ENCODE measurements at regions not wholly inside any gene's neighbourhood (a gene's known extent, or its start where the extent isn't known, plus 50 kb on each side); places are given as distances from the start of the nearest gene placed in this dataset.

DNA sequence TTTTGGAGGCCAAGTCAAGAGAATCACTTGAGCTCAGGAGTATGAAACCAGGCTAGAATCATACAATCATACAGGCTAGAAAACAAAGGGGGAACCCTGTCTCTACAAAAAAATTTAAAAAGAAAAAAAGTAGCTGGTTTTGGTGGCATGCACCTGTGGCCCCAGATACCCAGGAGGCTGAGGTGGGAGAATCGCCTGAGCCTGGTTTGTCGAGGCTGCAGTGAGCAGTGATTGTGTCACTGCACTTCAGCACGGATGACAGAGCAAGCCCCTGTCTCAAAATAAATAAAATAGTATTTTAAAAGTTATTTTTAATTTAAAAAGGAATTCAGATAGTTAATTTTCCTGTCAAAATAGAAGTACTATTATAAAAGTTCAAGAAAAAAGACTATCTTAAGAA is 369.1 kb upstream of the SLITRK5 start:
- Histone ChIP-seq H3K9me3 (ENCODE audit: low read length) (no peaks in the 10 kb centered on the region), H3K4me3 (ENCODE audit: low read depth, low read length, poor library complexity, severe bottlenecking) (no peak overlapping the region), H3K4me1 (ENCODE audit: insufficient read depth, low read length, poor library complexity, severe bottlenecking) (no peaks in the 10 kb centered on the region), H2AFZ (ENCODE audit: low read length) (no peak overlapping the region), H3K9me2 (ENCODE audit: insufficient read depth, low read length) (no peaks in the 10 kb centered on the region), H3K4me2 (ENCODE audit: low read length) (no peak overlapping the region), H3K36me3 (ENCODE audit: insufficient read depth, low read length) (no peaks in the 10 kb centered on the region), H3K27ac (ENCODE audit: low read depth, low read length, poor library complexity, severe bottlenecking) (no peak overlapping the region), H3K79me2 (ENCODE audit: insufficient read depth, low read depth, low read length) (no peaks in the 10 kb centered on the region), H4K20me1 (ENCODE audit: insufficient read depth, low read length) (no peaks in the 10 kb centered on the region)
- POLR2A ChIA-PET, result interaction anchor here (0.5 to 2.2 kb wide), 2 partner anchors 13 to 14 kb away, joined by 3 to 11 read pairs; no protein-coding TSS in a partner anchor
- TF ChIP-seq, protein P1, sequence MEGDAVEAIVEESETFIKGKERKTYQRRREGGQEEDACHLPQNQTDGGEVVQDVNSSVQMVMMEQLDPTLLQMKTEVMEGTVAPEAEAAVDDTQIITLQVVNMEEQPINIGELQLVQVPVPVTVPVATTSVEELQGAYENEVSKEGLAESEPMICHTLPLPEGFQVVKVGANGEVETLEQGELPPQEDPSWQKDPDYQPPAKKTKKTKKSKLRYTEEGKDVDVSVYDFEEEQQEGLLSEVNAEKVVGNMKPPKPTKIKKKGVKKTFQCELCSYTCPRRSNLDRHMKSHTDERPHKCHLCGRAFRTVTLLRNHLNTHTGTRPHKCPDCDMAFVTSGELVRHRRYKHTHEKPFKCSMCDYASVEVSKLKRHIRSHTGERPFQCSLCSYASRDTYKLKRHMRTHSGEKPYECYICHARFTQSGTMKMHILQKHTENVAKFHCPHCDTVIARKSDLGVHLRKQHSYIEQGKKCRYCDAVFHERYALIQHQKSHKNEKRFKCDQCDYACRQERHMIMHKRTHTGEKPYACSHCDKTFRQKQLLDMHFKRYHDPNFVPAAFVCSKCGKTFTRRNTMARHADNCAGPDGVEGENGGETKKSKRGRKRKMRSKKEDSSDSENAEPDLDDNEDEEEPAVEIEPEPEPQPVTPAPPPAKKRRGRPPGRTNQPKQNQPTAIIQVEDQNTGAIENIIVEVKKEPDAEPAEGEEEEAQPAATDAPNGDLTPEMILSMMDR (conservative IDR thresholded peaks at IDR 0.05; ENCODE audit: low read length), result no peak
- TF ChIP-seq EZH2phosphoT487 (IDR thresholded peaks at IDR 0.05; ENCODE audit: borderline replicate concordance, low read depth, low read length), result no peak
- intact Hi-C loops (cut with micrococcal nuclease; ENCODE audit: unreplicated experiment), result no loop called here
- CTCF ChIA-PET (ENCODE audit: unreplicated experiment), result no interaction called here
- BruUV-seq (replicated peaks), result no TSS peak
- DNase-seq (ENCODE audit: low spot score), result no peak

DNA sequence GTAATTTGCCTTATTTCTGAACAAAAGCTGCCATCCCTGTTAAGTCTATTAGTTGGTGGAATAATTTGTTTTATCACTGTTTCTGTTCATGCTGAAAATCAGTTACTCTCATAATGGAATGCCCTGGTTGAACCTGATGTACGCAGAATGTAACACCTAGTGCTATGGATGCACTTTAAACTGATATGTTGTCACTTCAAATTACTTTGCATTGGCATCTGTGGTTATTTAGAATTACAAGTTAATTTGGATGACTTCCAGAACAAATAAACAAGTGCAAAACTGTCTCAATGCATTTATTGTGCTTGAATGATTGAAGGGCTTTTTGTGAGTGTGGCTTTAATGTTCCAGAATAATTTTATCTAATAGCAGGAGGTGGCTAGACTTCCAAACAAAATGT is 368.2 kb upstream of the SLITRK5 start:
- TF ChIP-seq, protein P1 (conservative IDR thresholded peaks at IDR 0.05; ENCODE audit: low read length), result no peak
- no TSS peak for BruUV-seq (replicated peaks)
- ChIA-PET POLR2A (interaction anchor here (0.8 to 2.2 kb wide), 4 partner anchors 13 to 165 kb away, joined by 3 to 11 read pairs (median 4); no protein-coding TSS in a partner anchor), CTCF (ENCODE audit: unreplicated experiment) (no interaction called here)
- H3K9me3 ChIP-seq (ENCODE audit: low read length), result no peaks in the 10 kb centered on the region
- no peaks in the 10 kb centered on the region for H3K4me1 ChIP-seq (ENCODE audit: insufficient read depth, low read length, poor library complexity, severe bottlenecking)
- no peaks in the 10 kb centered on the region for H3K9me2 ChIP-seq (ENCODE audit: insufficient read depth, low read length)
- no peaks in the 10 kb centered on the region for H3K36me3 ChIP-seq (ENCODE audit: insufficient read depth, low read length)
- intact Hi-C loops (cut with micrococcal nuclease; ENCODE audit: unreplicated experiment), result no loop called here
- no peak overlapping the region for H3K27ac ChIP-seq (ENCODE audit: low read depth, low read length, poor library complexity, severe bottlenecking)
- H4K20me1 ChIP-seq (ENCODE audit: insufficient read depth, low read length), result no peaks in the 10 kb centered on the region
- H3K79me2 ChIP-seq (ENCODE audit: insufficient read depth, low read depth, low read length), result no peaks in the 10 kb centered on the region
- no peak overlapping the region for H3K4me2 ChIP-seq (ENCODE audit: low read length)
- no peak overlapping the region for H3K4me3 ChIP-seq (ENCODE audit: low read depth, low read length, poor library complexity, severe bottlenecking)
- no peak for DNase-seq (ENCODE audit: low spot score)
- H2AFZ ChIP-seq (ENCODE audit: low read length), result no peak overlapping the region

DNA sequence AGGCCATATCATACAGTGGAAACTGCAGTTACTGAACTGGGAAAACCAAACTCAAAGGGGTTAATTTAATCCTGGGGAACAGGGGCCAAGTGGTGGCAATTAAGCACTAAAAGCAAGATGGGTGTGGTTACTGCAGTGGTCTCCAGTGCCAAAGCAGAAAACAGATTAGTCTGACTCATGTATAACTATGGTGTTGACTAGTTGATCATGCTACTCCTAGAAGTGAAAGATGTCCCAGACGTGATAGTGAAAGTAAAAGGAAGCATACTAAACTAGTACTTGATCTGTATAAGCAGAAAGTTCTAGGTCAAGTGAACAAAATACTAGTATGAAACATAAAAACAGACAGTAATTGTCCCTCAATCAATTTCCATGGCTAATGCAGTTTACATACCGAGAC is 360.0 kb upstream of the SLITRK5 start:
- Histone ChIP-seq H3K27ac (ENCODE audit: low read depth, low read length, poor library complexity, severe bottlenecking) (no peak overlapping the region), H3K4me1 (ENCODE audit: insufficient read depth, low read length, poor library complexity, severe bottlenecking) (no peaks in the 10 kb centered on the region), H3K36me3 (ENCODE audit: insufficient read depth, low read length) (no peaks in the 10 kb centered on the region), H3K4me2 (ENCODE audit: low read length) (no peak overlapping the region), H3K9me3 (ENCODE audit: low read length) (no peaks in the 10 kb centered on the region), H3K79me2 (ENCODE audit: insufficient read depth, low read depth, low read length) (no peaks in the 10 kb centered on the region), H3K9me2 (ENCODE audit: insufficient read depth, low read length) (no peaks in the 10 kb centered on the region), H2AFZ (ENCODE audit: low read length) (no peak overlapping the region), H3K4me3 (ENCODE audit: low read depth, low read length, poor library complexity, severe bottlenecking) (no peak overlapping the region), H4K20me1 (ENCODE audit: insufficient read depth, low read length) (no peaks in the 10 kb centered on the region)
- no TSS peak for BruUV-seq (replicated peaks)
- POLR2A ChIA-PET, result interaction anchor here (1.0 kb wide), 1 partner anchor 21 kb away, joined by 3 read pairs; no protein-coding TSS in a partner anchor
- CTCF ChIA-PET (ENCODE audit: unreplicated experiment), result no interaction called here
- no peak for DNase-seq (ENCODE audit: low spot score)
- intact Hi-C loops (cut with micrococcal nuclease; ENCODE audit: unreplicated experiment), result no loop called here
- TF ChIP-seq, protein P1 (conservative IDR thresholded peaks at IDR 0.05; ENCODE audit: low read length), result no peak
- no peak for TF ChIP-seq EZH2phosphoT487 (IDR thresholded peaks at IDR 0.05; ENCODE audit: borderline replicate concordance, low read depth, low read length)
